K562 (cell line): ENCODE measurements at regions not wholly inside any gene's neighbourhood (a gene's known extent, or its start where the extent isn't known, plus 50 kb on each side); places are given as distances from the start of the nearest gene placed in this dataset.

ENCODE experiments used
- ATAC-seq: fragments of 200-7000 bp; cut with Tn5 transposase; 3 replicates; pipeline ENCODE4 v1.9.1; 2020; ENCODE audit warnings: moderate library complexity
- BruUV-seq: library from RNA; stranded (reverse); fragments of 400-500 nt; replicated peaks from 2 replicates; lab custom pipeline; 2021; lab: Mats Ljungman, UMichigan
- CTCF ChIA-PET: fragments of 300-600 bp; formaldehyde crosslinking; extraction: SDS; loops from one replicate; lab custom pipeline; 2021; ENCODE audit warnings: low intra/inter-chr PET ratio; lab: Yijun Ruan, JAX
- POLR2A ChIA-PET: fragments of 300-600, 350-650 bp; sonication (Branson Sonifier 250); formaldehyde crosslinking; extraction: SDS; loops from one replicate; lab custom pipeline; 2021; ENCODE audit warnings: antibody characterized with exemption, inconsistent platforms; lab: Yijun Ruan, JAX
- DNase-seq, 4 experiments: peaks; one replicate each; pipeline versions ENCODE4 v3.0.0 to v3.0.0-alpha.2; 2011 to 2018; ENCODE audit warnings: low spot score in 3 of 4, mixed read lengths in 3 of 4; ENCODE audit errors: extremely low read depth in 1 of 4
- FAIRE-seq: peaks from 2 replicates; lab custom pipeline; 2011; peaks lifted over from hg19 to GRCh38; lab: Jason Lieb, UNC
- H2AFZ ChIP-seq: 2 replicates; pipeline ENCODE4 v1.6.0; 2011; ENCODE audit warnings: low read depth, low read length, control low read depth, inconsistent platforms
- H3K27ac ChIP-seq: fragments of 200-600 bp; 3 replicates; pipeline ENCODE4 v1.8.0; 2011; ENCODE audit warnings: low read depth, mild to moderate bottlenecking, control low read depth, inconsistent platforms, low read length, moderate library complexity, mixed read lengths; ENCODE audit errors: extremely low read depth
- H3K27me3 ChIP-seq, 2 experiments: fragments of 300-600 bp in 1 of 2; 2 replicates in 1 of 2; 3 replicates in 1 of 2; pipeline versions ENCODE4 v1.6.0 to v1.8.0; 2011; ENCODE audit warnings: inconsistent platforms in 2 of 2, low read length in 2 of 2, mild to moderate bottlenecking in 1 of 2, mixed read lengths in 1 of 2, moderate library complexity in 1 of 2; ENCODE audit not compliant: control insufficient read depth in 2 of 2, insufficient read depth in 2 of 2
- H3K36me3 ChIP-seq: fragments of 300-600 bp; 3 replicates; pipeline ENCODE4 v1.8.0; 2011; ENCODE audit warnings: mild to moderate bottlenecking, low read length, inconsistent platforms; ENCODE audit not compliant: control insufficient read depth, insufficient read depth
- H3K4me1 ChIP-seq, 2 experiments: fragments of 200-600 bp in 1 of 2; replicated peaks in 1 of 2; 2 replicates in 1 of 2; 3 replicates in 1 of 2; pipeline versions ENCODE4 v1.5.1 to v1.8.0; 2011; ENCODE audit warnings: inconsistent platforms in 2 of 2, low read length in 2 of 2, mild to moderate bottlenecking in 1 of 2, mixed read lengths in 1 of 2, moderate library complexity in 1 of 2; ENCODE audit not compliant: control insufficient read depth in 2 of 2, insufficient read depth in 2 of 2
- H3K4me2 ChIP-seq: 2 replicates; pipeline ENCODE4 v1.6.1; 2011; ENCODE audit warnings: low read length, control low read depth, inconsistent platforms, mixed read lengths; ENCODE audit not compliant: insufficient read depth
- H3K4me3 ChIP-seq: fragments of 200-600 bp; sonication (generic), shearing (Covaris generic); 2 replicates; pipeline ENCODE4 v1.5.1; 2016; ENCODE audit warnings: control low read depth, inconsistent platforms
- H3K79me2 ChIP-seq: fragments of 200-600 bp; 3 replicates; pipeline ENCODE4 v1.8.0; 2011; ENCODE audit warnings: low read length, inconsistent platforms; ENCODE audit not compliant: control insufficient read depth, insufficient read depth
- H3K9ac ChIP-seq, 2 experiments: 2 replicates each; pipeline versions ENCODE4 v1.6.0 to v1.6.1; 2011; ENCODE audit warnings: low read depth in 2 of 2, low read length in 2 of 2, control low read depth in 1 of 2, inconsistent platforms in 1 of 2, mild to moderate bottlenecking in 1 of 2, mixed read lengths in 1 of 2; ENCODE audit not compliant: insufficient read depth in 1 of 2
- H3K9me1 ChIP-seq: one replicate; pipeline ENCODE4 v1.6.0; 2011; ENCODE audit warnings: inconsistent platforms, mild to moderate bottlenecking, low read length, moderate library complexity; ENCODE audit not compliant: control insufficient read depth, insufficient read depth
- H3K9me3 ChIP-seq: replicated peaks from 2 replicates; pipeline ENCODE4 v1.5.1; 2011; ENCODE audit warnings: low read depth, low read length, inconsistent platforms; ENCODE audit not compliant: control insufficient read depth, insufficient read depth
- H4K20me1 ChIP-seq: replicated peaks from 2 replicates; pipeline ENCODE4 v1.6.1; 2011; ENCODE audit warnings: low read length, inconsistent platforms, mixed read lengths; ENCODE audit not compliant: control insufficient read depth, insufficient read depth
- CBFA2T2 ChIP-seq: fragments of 450-650 bp; conservative IDR thresholded peaks from 2 replicates; pipeline ENCODE4 v1.6.1; 2017; ENCODE audit warnings: mild to moderate bottlenecking
- FIP1L1 ChIP-seq: fragments of 200-400 bp; formaldehyde crosslinking; IDR thresholded peaks from 2 replicates; pipeline ENCODE4 v1.6.1; 2018; ENCODE audit warnings: mild to moderate bottlenecking, low read depth, low read length; ENCODE audit not compliant: poor library complexity, severe bottlenecking
- FOXO4 ChIP-seq: fragments of 450-650 bp; formaldehyde crosslinking; IDR thresholded peaks from 2 replicates; pipeline ENCODE4 v1.4.0; 2020; ENCODE audit warnings: mild to moderate bottlenecking, moderate library complexity
- GTF3C2 ChIP-seq: IDR thresholded peaks from 3 replicates; pipeline ENCODE4 v1.6.1; 2011; ENCODE audit warnings: borderline replicate concordance, mild to moderate bottlenecking, moderate library complexity; ENCODE audit not compliant: insufficient read length; ENCODE audit errors: extremely low read depth
- KDM4B ChIP-seq, 2 experiments: fragments of 450-650 bp in 1 of 2; sonication (generic) in 1 of 2; IDR thresholded peaks; 2 replicates each; pipeline ENCODE4 v1.6.1; 2016 to 2017; ENCODE audit warnings: borderline replicate concordance in 2 of 2, antibody characterized with exemption in 1 of 2, low read depth in 1 of 2, mild to moderate bottlenecking in 1 of 2
- LARP7 ChIP-seq: fragments of 450-650 bp; IDR thresholded peaks from 2 replicates; pipeline ENCODE4 v1.6.1; 2016
- MBD2 ChIP-seq: sonication (generic); IDR thresholded peaks from 2 replicates; pipeline ENCODE4 v1.6.1; 2016; ENCODE audit warnings: low read depth, borderline replicate concordance
- NFE2 ChIP-seq: IDR thresholded peaks from 2 replicates; pipeline ENCODE4 v1.6.1; 2014; ENCODE audit warnings: antibody characterized with exemption, low read depth
- PTBP1 ChIP-seq: fragments of 200-400 bp; formaldehyde crosslinking; IDR thresholded peaks from 2 replicates; pipeline ENCODE4 v1.6.1; 2017; ENCODE audit warnings: low read depth, low read length
- RBM15 ChIP-seq: fragments of 200-400 bp; formaldehyde crosslinking; IDR thresholded peaks from 2 replicates; pipeline ENCODE4 v1.6.1; 2018; ENCODE audit warnings: mild to moderate bottlenecking, low read length, moderate library complexity; ENCODE audit not compliant: insufficient read depth
- SIX5 ChIP-seq, 2 experiments: IDR thresholded peaks; 2 replicates each; pipeline ENCODE4 v1.6.1; 2011; ENCODE audit warnings: low read length in 2 of 2, borderline replicate concordance in 1 of 2, low read depth in 1 of 2, mild to moderate bottlenecking in 1 of 2, moderate library complexity in 1 of 2; ENCODE audit not compliant: insufficient read depth in 1 of 2
- SMAD1 ChIP-seq: fragments of 150-350 bp; IDR thresholded peaks from 2 replicates; pipeline ENCODE4 v1.6.1; 2014; ENCODE audit warnings: low read length, low read depth; ENCODE audit not compliant: partially characterized antibody
- TRIM28 ChIP-seq: fragments of 450-650 bp; IDR thresholded peaks from 2 replicates; pipeline ENCODE4 v1.6.1; 2017
- ZNF217 ChIP-seq: sonication (generic); formaldehyde crosslinking; IDR thresholded peaks from 2 replicates; pipeline ENCODE4 v1.8.0; 2022; ENCODE audit warnings: mild to moderate bottlenecking, missing genetic modification reagents
- ZNF408 ChIP-seq: fragments of 250-450 bp; sonication (Bioruptor Pico); IDR thresholded peaks from 2 replicates; pipeline ENCODE4 v1.4.0; 2020; ENCODE audit warnings: low read depth, mild to moderate bottlenecking, moderate library complexity
- ZNF584 ChIP-seq: fragments of 200-800 bp; sonication (Bioruptor generic); IDR thresholded peaks from 2 replicates; pipeline ENCODE4 v1.6.1; 2016; ENCODE audit warnings: low read depth, mild to moderate bottlenecking, missing genetic modification characterization, missing compliant biosample characterization
- ZNF766 ChIP-seq: fragments of 200-800 bp; sonication (Bioruptor generic); conservative IDR thresholded peaks from 2 replicates; pipeline ENCODE4 v1.6.1; 2016; ENCODE audit warnings: missing genetic modification characterization, missing compliant biosample characterization
- in situ Hi-C: fragments of 300-500 bp; cut with MboI; formaldehyde crosslinking; loops from 4 replicates; pipeline ENCODE4 v1.15.0; 2018; ENCODE audit warnings: inconsistent platforms, mixed read lengths
- intact Hi-C: fragments of 100-400 bp; cut with micrococcal nuclease; formaldehyde crosslinking; loops from 2 replicates; pipeline ENCODE4 v1.14.2; 2022

GRCh38 chr4:114077610-114078009, 98.2 kb upstream of the ARSJ start:
- H3K4me3 ChIP-seq: no peak overlapping the region
- H3K36me3 ChIP-seq: no peaks in the 10 kb centered on the region
- no peaks in the 10 kb centered on the region for H3K9me3 ChIP-seq
- no peaks in the 10 kb centered on the region for H3K79me2 ChIP-seq
- no peak overlapping the region for H3K9ac ChIP-seq
- no peaks in the 10 kb centered on the region for H3K27me3 ChIP-seq
- BruUV-seq: no TSS peak
- intact Hi-C loops: loop anchor here (10.0 kb wide), 1 partner anchor 683 kb away; no protein-coding TSS in a partner anchor
- ChIA-PET CTCF (no interaction called here), POLR2A (no interaction called here)
- H3K27ac ChIP-seq: no peak overlapping the region
- no peaks in the 10 kb centered on the region for H4K20me1 ChIP-seq
- in situ Hi-C loops: no loop called here
- no peak for ATAC-seq
- no peak overlapping the region for H3K4me2 ChIP-seq
- TF ChIP-seq ZNF408 (CRISPR knock-in tag) (no peak), KDM4B (IDR thresholded peaks at IDR 0.05; ENCODE audit: borderline replicate concordance in 2 of 2, low read depth in 1 of 2) (no peak), ZNF584 (no peak), FOXO4 (no peak), RBM15 (no peak), MBD2 (no peak), NFE2 (no peak), PTBP1 (no peak), CBFA2T2 (no peak), ZNF217 (no peak), GTF3C2 (no peak), LARP7 (no peak), SMAD1 (no peak), SIX5 (IDR thresholded peaks at IDR 0.05; ENCODE audit: borderline replicate concordance in 1 of 2, insufficient read depth in 1 of 2, low read depth in 1 of 2, low read length in 2 of 2) (no peak), ZNF766 (CRISPR knock-in tag) (no peak), FIP1L1 (no peak), TRIM28 (no peak)
- TF ChIP-seq, all 486 proteins: peak for 0
- FAIRE-seq (no peak), DNase-seq (no peak)
- Histone ChIP-seq H3K9me1 (no peaks in the 10 kb centered on the region), H2AFZ (no peak overlapping the region), H3K4me1 (no peaks in the 10 kb centered on the region)
